HG03354 (cell line): ENCODE measurements at regions not wholly inside any gene's neighbourhood (a gene's known extent, or its start where the extent isn't known, plus 50 kb on each side); places are given as distances from the start of the nearest gene placed in this dataset.

ENCODE experiments used
- ATAC-seq: cut with Tn5 transposase; IDR thresholded peaks from one replicate; pipeline ENCODE4 v1.9.1; 2021; ENCODE audit warnings: mild to moderate bottlenecking; ENCODE audit not compliant: unreplicated experiment, poor library complexity, severe bottlenecking

GRCh38 chr7:46513447-46513848 is 592.4 kb upstream of the IGFBP3 start:
- ATAC-seq, result no peak

GRCh38 chr7:46512891-46513413 is 591.9 kb upstream of the IGFBP3 start:
- ATAC-seq, result no peak

- no peak for ATAC-seq
Observed at GRCh38 chr7:46511442-46512215, 590.6 kb upstream of the IGFBP3 start.

- no peak for ATAC-seq
Observed at GRCh38 chr7:46508583-46508982, 587.5 kb upstream of the IGFBP3 start.

GRCh38 chr7:46507560-46507959 is 586.5 kb upstream of the IGFBP3 start:
- ATAC-seq, result no peak

GRCh38 chr7:46494441-46494840 is 573.4 kb upstream of the IGFBP3 start:
- no peak for ATAC-seq

GRCh38 chr7:46494028-46494427 is 573.0 kb upstream of the IGFBP3 start:
- ATAC-seq, result no peak

- ATAC-seq, result no peak
Observed at GRCh38 chr7:46493196-46493595, 572.1 kb upstream of the IGFBP3 start.

GRCh38 chr7:46492466-46492865 is 571.4 kb upstream of the IGFBP3 start:
- no peak for ATAC-seq

- no peak for ATAC-seq
Observed at GRCh38 chr7:46490406-46490805, 569.3 kb upstream of the IGFBP3 start.

GRCh38 chr7:46489106-46489505 is 568.0 kb upstream of the IGFBP3 start:
- no peak for ATAC-seq

GRCh38 chr7:46488607-46489006 is 567.5 kb upstream of the IGFBP3 start:
- ATAC-seq, result no peak

GRCh38 chr7:46486256-46487206 is 565.5 kb upstream of the IGFBP3 start:
- ATAC-seq, result no peak

GRCh38 chr7:46485481-46486065 is 564.5 kb upstream of the IGFBP3 start:
- ATAC-seq, result no peak

- no peak for ATAC-seq
Observed at GRCh38 chr7:46484906-46485305, 563.8 kb upstream of the IGFBP3 start.

- no peak for ATAC-seq
Observed at GRCh38 chr7:46480619-46481018, 559.5 kb upstream of the IGFBP3 start.

GRCh38 chr7:46479680-46480079 is 558.6 kb upstream of the IGFBP3 start:
- no peak for ATAC-seq

- no peak for ATAC-seq
Observed at GRCh38 chr7:46478046-46478445, 557.0 kb upstream of the IGFBP3 start.

GRCh38 chr7:46468753-46469356 is 547.8 kb upstream of the IGFBP3 start:
- no peak for ATAC-seq

GRCh38 chr7:46463170-46463569 is 542.1 kb upstream of the IGFBP3 start:
- no peak for ATAC-seq
